Retina (tissue), 1 donor: ENCODE measurements at regions not wholly inside any gene's neighbourhood (a gene's known extent, or its start where the extent isn't known, plus 50 kb on each side); places are given as distances from the start of the nearest gene placed in this dataset.
"Not testable (repeated sequence)": the region's sequence is repeated elsewhere in the genome, so short reads cannot be mapped to it uniquely, and the experiment has no call there.

Source experiments
- DNase-seq: peaks from one replicate; pipeline ENCODE4 v3.0.0-alpha.2; 2016

DNA sequence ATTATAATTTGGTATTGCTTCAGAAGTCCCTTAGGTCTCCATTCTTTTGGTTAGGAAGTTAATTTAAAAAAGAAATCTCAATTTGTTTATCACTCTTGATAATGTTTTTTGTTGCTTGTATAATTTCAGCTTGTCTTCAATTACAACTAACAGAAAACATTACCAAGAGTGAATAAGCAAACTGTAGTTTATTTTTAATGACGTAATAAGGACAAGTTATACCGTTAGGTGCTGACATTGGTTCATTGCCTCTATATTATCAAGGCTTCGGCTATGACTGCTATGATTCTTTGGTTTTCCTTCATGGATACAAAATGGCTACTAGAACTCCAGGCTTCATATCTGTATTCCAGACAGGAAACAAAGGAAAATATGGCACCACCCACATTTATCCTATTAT lies 220.6 kb downstream of the PTGER3 start:
- DNase-seq = no peak

DNA sequence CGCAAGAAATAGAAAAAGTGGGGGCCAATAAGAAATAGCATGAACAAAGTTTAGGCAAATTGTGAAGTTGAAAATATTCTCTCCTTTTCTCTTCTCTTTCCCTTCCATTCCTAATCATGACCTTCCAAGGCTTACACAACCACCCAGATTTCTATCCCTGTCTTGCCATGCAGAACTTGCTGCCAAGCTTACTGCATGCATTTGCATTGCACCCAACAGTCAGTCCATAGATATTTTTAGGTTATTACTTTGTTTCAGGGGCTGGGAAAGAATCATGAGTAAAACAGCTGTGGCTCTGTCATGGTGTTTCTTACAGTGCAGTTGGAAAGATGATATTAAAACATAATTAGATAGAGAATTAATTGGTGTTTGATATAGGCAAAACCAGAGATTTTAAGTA lies 219.4 kb downstream of the PTGER3 start:
- DNase-seq = no peak

- not testable (repeated sequence) for DNase-seq
These were observed 213.3 kb downstream of the PTGER3 start for GRCh38 chr1:70834365-70834764.

DNA sequence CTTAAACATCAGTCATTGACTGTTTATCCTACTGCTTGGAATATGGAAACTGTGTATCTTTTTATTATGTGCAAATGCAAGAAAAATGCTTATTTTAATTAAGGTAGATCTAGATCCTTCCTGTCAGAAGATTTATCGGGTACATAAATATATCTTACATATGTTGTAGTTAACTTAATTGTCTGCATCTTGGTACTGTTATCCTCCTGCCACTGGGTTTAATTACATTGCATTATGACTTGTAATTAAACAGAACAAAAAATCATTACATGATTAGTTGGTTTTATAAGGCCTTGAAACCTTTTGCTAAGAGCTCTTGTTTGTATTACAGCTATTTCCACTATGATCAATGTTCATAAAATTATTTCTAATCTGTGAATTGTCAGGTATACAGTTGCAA lies 211.2 kb downstream of the PTGER3 start:
- no peak for DNase-seq

GRCh38 chr1:70840260-70840953 lies 207.2 kb downstream of the PTGER3 start:
- no peak for DNase-seq

GRCh38 chr1:70842562-70842961 lies 205.1 kb downstream of the PTGER3 start:
- peak; percentile 5 for DNase-seq

- DNase-seq = no peak
These were observed 204.2 kb downstream of the PTGER3 start for GRCh38 chr1:70843452-70843851.

DNA sequence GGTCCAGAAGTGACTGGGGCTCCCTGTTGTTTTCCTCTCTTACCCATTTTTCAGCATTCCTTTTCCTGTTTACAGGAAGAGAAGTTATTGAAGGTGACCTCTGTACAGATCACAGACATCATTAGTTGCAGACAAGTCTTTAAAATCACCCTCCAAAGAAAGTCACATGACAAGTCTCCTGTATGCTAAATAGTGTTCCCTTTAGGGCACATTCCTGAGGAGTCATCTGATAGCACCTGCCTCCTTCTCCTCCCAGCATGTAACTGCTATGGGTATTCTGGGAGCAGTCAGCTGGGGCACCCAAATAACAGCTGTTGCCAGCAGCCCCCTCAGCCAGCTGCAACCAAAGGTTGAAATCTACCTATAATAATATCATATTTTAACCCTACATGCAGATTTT lies 200.6 kb downstream of the PTGER3 start:
- DNase-seq = no peak

GRCh38 chr1:70855203-70855602 lies 192.4 kb downstream of the PTGER3 start:
- DNase-seq = no peak

GRCh38 chr1:70856201-70856600 lies 191.4 kb downstream of the PTGER3 start:
- no peak for DNase-seq

- no peak for DNase-seq
These were observed 184.4 kb downstream of the PTGER3 start for GRCh38 chr1:70863239-70863638.

DNA sequence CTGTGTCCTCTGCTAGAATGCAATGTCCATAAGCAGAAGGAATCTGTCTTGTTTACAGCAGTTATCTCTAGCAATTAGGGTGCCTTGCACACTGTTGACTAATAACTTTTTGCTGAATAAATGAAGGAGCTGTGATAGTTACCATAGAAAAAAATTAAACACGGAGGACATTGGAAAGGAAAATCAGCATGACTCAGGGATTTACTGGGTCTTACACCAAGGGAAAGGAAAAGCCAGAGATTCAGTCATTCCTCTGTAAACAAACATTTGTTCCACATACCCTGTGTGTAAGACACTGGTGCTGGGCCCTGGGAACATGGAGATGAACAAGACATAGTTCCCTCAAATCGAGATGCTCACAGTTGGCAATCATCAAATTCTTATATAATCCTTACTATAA lies 183.3 kb downstream of the PTGER3 start:
- DNase-seq = no peak

DNA sequence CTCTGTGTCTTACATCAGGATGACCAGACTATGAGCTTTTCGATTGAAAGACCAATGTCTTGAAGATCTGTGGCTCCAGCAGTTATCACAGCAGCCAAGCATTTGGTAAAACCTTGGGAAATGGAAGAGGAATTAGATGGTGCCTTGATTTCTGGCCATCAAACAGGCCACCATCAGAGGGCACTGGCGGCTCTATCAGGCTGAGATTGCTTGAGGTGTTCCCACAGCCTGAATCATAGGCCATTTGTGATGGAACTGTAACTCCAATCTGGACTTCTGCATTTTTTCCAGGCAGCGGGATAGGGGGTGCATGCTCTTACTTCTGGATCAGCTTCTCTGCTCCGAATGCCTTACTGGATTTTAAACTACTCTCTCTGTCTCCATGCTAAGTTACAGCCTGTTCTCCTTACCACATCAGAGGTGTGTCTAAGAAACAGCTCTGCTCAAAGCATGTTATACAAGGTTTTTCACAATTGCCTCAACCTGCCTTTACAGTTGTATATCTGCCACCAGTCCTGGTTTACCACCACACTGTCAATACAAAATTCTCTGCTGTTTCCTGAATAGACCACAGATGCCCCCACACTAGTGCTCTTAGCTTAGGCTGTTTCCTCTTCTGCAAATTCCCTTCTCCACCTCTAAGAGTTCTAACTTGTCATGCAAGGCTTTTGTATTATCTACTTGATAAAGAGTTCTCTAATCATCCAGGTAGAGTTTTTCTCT lies 180.9 kb downstream of the PTGER3 start:
- DNase-seq = no peak

- DNase-seq = no peak
These were observed 175.8 kb downstream of the PTGER3 start for GRCh38 chr1:70871790-70872189.

DNA sequence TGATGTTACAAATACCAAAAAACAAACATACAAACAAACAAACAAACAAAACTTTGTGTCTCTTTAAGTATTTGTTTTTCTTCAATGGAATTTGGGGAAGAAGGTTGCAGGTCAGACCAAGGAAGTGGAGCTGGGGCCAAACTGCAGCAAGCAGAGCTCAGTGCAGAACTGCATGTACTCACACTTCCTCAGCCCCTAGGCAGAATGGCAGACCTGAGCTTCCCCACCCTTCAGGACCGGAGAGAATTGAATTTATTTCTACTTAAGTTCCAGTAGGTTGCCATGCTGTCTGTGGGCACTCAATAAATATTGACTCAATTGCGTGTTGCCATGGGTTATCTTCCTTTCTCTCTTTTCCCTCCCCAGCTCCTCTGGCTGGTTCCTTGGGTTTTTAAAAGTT lies 173.6 kb downstream of the PTGER3 start:
- no peak for DNase-seq

DNA sequence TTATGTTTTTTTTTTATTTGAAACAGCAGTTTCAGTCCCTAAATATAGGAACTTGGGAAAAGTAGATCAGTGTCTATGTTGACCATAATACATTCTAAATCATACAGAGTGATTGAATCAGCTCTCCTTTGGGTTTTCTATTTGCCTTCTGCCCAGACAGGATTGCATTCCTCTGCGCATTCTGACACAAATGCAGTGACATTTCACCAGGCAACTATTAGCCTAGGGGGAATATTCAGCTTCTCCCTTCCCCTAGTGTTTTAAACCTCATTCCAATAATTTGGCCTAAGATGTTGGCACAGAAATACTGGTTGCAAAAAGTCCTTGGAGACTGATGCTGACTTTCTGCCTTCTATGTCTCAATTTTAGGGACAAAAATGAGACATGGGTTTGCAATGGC lies 172.8 kb downstream of the PTGER3 start:
- DNase-seq = no peak

GRCh38 chr1:70877343-70877742 lies 170.3 kb downstream of the PTGER3 start:
- no peak for DNase-seq

DNA sequence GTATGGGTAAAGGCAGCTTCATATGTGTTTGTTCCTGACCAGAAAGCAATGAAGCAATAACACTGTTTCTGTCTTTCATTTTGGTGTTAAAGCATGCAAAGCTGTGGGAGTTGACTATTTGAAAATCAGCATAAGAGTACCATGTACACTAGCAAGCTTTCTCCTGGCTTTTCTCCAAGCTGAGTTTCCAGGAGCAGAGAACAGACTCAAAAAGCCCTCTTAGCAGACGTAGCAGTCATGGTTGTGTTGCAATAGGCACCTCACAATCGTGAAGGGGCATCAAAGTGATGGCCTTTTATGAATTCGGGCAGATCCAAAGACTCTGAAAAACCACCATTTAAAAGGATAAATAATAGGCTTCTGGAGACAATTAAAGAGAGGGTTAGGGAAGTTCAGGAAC lies 159.7 kb downstream of the PTGER3 start:
- DNase-seq = no peak

DNA sequence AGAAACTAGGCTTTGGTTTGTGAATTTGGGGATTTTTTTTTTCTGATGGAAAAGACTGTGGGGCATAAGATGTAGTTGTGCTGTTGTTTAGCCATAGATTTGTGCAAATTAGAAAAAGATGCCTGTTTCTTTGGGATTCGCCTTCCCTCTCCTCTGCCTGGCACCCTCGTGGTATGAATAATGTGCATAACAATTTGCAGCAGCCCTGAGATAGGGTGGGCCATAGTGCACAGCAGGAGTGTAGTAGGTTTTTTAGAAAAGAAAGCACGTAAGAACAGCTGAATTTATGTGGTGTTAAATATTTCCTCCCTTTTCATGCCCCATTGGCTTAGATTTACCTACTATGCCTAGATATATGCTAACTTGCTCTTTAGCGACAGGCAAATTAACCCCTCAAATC lies 158.9 kb downstream of the PTGER3 start:
- DNase-seq = no peak

DNA sequence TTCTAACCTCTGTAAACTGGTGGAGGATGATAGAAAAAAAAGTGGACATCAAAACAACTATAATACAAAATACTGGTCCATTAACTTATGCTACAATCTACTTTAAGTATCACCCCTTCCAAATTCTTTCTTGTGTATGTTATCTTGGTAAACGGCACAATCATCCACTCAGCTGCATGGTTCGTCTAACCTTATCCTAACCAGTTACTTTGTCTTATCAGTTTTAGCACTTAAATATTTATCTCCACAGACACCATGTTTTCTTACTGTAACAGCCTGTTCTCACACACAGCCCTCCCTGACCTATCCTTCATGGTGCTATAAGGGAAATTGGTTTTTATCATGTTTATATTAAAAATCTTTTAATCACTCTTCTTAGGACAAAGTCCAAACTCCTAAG lies 157.2 kb downstream of the PTGER3 start:
- no peak for DNase-seq

DNA sequence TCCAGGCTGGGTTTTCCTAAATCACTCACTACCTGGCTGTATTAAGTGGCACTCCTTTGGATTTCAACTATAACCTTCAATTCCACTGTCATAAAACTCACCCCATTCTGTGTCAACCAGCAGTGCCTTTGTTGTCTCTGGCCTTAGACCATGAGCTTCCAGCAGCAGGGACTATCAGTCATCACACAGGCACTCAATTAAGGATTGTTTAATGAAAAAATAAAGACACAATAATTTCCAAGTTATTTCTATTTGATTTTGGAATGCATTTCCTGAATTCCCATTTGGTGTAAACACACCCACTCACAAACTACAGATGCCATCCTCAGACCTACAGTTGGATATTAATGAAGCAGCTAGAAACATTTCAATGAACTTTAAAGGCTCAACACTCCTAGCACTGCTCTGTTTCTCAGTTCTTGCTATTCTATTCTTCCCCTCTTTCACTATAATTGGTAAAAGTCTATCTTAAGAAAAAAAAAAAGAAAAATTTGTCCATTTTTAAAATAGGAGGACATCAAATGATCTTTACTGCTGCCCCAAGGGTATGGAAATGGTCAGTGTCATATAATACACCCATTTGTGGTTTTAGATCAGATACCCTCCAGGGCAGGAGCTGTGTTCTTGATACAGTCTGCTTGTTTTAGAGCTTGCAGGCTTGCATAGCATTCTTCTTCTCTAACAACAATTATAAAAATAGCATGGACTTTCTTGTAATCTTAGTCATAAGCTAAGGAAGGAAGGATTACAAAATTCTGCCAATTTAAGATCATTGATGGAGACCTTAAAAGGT lies 156.4 kb downstream of the PTGER3 start:
- DNase-seq = no peak

GRCh38 chr1:70892140-70892539 lies 155.5 kb downstream of the PTGER3 start:
- DNase-seq = no peak

DNA sequence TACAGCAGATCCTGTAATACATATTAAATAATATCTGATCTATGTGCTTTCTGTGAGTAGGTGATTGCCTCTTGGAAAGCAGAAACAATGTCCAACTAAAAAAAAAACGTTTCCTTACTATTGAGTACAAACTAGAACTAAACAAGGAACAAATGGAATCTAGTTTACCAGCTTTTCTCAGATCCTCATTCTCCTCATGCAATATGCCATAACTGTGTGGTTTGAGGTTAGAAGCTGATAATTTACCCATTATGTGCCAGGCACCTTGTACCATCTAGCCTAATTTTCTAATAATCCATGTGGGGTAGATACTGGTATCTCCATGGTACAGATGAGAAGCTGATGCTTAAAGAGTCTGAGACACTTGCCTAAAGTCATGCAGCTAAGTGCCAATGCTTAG lies 154.7 kb downstream of the PTGER3 start:
- no peak for DNase-seq

GRCh38 chr1:70893381-70893780 lies 154.2 kb downstream of the PTGER3 start:
- DNase-seq = no peak
